ENCODE measurements at regions not wholly inside any gene's neighbourhood (a gene's known extent, or its start where the extent isn't known, plus 50 kb on each side); places are given as distances from the start of the nearest gene placed in this dataset.
A peak's percentile ranks its signal among the peaks of the same experiment; 100 is the strongest.

- CTCF ChIA-PET = no interaction called here
- Histone ChIP-seq H3K27me3 (ENCODE audit: control insufficient read depth, insufficient read depth, low read length) (no peaks in the 10 kb centered on the region), H3K4me3 (ENCODE audit: low read depth, low read length) (no peak overlapping the region), H3K36me3 (ENCODE audit: control insufficient read depth, insufficient read depth, low read length) (no peaks in the 10 kb centered on the region)
- peak; percentile 23 for DNase-seq (ENCODE audit: low read depth)
- POLR2A ChIA-PET = no interaction called here
- TF ChIP-seq CTCF (IDR thresholded peaks at IDR 0.05; ENCODE audit: insufficient read depth, low read depth, low read length) = no peak
Measured at GRCh38 chr6:97594844-97595243, 311.8 kb upstream of the MMS22L start.

- H3K4me3 ChIP-seq (ENCODE audit: low read depth, low read length) = no peak overlapping the region
- CTCF ChIA-PET = no interaction called here
Measured at GRCh38 chr6:97621111-97621510, 338.1 kb upstream of the MMS22L start.

DNA sequence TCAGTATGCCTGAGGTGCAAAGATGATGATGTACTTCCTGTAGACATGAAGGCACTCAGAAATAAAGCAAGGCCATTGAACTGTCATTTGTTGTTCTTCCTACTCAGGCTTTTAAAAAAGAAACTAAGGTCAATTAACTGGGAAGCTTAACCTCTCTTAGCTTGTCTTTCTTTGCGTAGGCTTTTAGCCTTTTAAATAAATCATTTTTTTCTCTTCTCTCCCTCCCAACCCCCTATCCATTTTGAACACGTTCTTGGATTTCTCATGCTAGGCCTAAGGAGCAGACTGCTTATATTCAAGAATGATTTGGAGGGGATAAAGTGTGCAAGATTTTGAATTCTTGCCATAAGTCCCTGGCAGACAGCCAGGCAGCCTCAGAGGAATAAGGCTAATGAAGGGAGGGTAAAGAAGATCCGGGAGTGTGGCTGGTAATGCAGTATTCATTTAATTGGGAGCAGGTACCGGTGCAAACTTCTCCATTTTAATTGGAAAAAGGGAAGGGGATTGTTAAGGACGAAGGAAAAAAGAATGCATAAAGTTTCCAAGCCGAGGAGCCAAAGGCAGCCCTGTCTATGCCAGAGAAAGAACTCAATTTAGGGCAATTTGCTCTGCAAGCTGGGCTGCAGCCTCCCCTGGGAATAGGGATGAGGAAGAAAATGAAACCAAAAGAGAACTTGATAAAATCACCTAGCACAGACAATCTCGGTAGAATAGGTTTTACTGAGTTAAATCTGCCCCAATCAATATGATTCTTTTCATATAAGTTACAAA lies 343.8 kb upstream of the MMS22L start:
- no peak overlapping the region for H3K4me3 ChIP-seq (ENCODE audit: low read depth, low read length)
- CTCF ChIA-PET = no interaction called here
- TF ChIP-seq CTCF (IDR thresholded peaks at IDR 0.05; ENCODE audit: insufficient read depth, low read depth, low read length) = no peak
- POLR2A ChIA-PET = no interaction called here
- no peaks in the 10 kb centered on the region for H3K36me3 ChIP-seq (ENCODE audit: control insufficient read depth, insufficient read depth, low read length)
- H3K27me3 ChIP-seq (ENCODE audit: control insufficient read depth, insufficient read depth, low read length) = no peaks in the 10 kb centered on the region
- DNase-seq (ENCODE audit: low read depth) = no peak

More at GRCh38 chr6:97621111-97621510, 338.1 kb upstream of the MMS22L start:
- no peak for DNase-seq (ENCODE audit: low read depth)
- no peaks in the 10 kb centered on the region for H3K36me3 ChIP-seq (ENCODE audit: control insufficient read depth, insufficient read depth, low read length)
- no peaks in the 10 kb centered on the region for H3K27me3 ChIP-seq (ENCODE audit: control insufficient read depth, insufficient read depth, low read length)
- POLR2A ChIA-PET = no interaction called here
- TF ChIP-seq CTCF (IDR thresholded peaks at IDR 0.05; ENCODE audit: insufficient read depth, low read depth, low read length) = no peak

DNA sequence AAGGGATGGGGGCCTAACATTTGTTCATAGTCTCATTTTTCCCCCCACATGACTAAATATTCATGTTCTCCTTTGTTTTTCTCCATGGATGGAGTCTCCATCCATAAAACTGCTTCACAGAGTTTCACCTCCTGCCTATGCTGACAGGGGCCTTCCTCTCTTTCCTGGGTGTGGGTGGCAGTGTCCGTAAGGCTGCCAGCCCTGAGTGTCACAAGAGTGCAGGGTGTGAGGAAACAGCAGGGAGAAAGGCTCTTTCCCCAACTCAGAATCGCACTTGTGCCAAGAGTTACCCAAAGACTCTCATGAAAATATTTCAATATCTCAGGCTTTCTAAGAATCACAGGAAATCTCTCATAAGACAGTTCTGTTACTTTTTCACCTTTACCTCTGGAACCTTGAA lies 346.2 kb upstream of the MMS22L start:
- H3K4me3 ChIP-seq (ENCODE audit: low read depth, low read length) = no peak overlapping the region
- H3K27me3 ChIP-seq (ENCODE audit: control insufficient read depth, insufficient read depth, low read length) = no peaks in the 10 kb centered on the region
- POLR2A ChIA-PET = no interaction called here
- no peak for DNase-seq (ENCODE audit: low read depth)
- CTCF ChIA-PET = no interaction called here
- no peak for TF ChIP-seq CTCF (IDR thresholded peaks at IDR 0.05; ENCODE audit: insufficient read depth, low read depth, low read length)
- H3K36me3 ChIP-seq (ENCODE audit: control insufficient read depth, insufficient read depth, low read length) = no peaks in the 10 kb centered on the region

DNA sequence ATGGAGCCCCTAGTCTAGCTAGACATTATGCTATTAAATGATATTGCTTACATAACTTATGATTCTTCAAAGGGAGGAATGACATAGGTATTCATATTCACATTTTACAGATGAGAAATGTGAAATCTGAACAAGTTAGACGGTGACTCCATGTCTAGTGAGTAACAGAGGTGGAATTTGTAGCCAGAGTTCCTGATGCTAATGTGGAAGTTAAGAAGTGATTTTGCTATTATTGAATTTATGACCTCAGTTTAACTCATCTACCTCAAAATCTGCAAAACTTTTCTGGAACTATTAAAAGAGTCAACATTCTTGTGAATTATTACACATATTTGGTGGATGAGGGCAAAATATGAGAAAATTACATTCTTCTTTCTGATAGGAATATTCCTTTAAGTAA lies 347.6 kb upstream of the MMS22L start:
- ChIA-PET CTCF (no interaction called here), POLR2A (no interaction called here)
- DNase-seq (ENCODE audit: low read depth) = no peak
- no peaks in the 10 kb centered on the region for H3K27me3 ChIP-seq (ENCODE audit: control insufficient read depth, insufficient read depth, low read length)
- no peak for TF ChIP-seq CTCF (IDR thresholded peaks at IDR 0.05; ENCODE audit: insufficient read depth, low read depth, low read length)
- H3K36me3 ChIP-seq (ENCODE audit: control insufficient read depth, insufficient read depth, low read length) = no peaks in the 10 kb centered on the region
- H3K4me3 ChIP-seq (ENCODE audit: low read depth, low read length) = no peak overlapping the region

Measured in BJ (cell line).